Dendritic cell treated with granulocyte-macrophage colony-stimulating factor and Interleukin-4, amounts not matched to agents 40 ng/mL and 50 ng/mL, for 4 days (primary cell): ENCODE measurements at regions not wholly inside any gene's neighbourhood (a gene's known extent, or its start where the extent isn't known, plus 50 kb on each side); places are given as distances from the start of the nearest gene placed in this dataset.

Experiments
- H3K27ac Mint-ChIP-seq: one replicate; pipeline ENCODE4 v1.8.0; 2022; ENCODE audit warnings: mild to moderate bottlenecking, mixed read lengths
- H3K27me3 Mint-ChIP-seq: one replicate; pipeline ENCODE4 v1.8.0; 2022; ENCODE audit warnings: mild to moderate bottlenecking, mixed read lengths
- H3K36me3 Mint-ChIP-seq: one replicate; pipeline ENCODE4 v1.8.0; 2022; ENCODE audit warnings: low read depth, mixed read lengths
- H3K4me1 Mint-ChIP-seq: one replicate; pipeline ENCODE4 v1.8.0; 2022; ENCODE audit warnings: low read depth, mixed read lengths
- H3K4me3 Mint-ChIP-seq: one replicate; pipeline ENCODE4 v1.8.0; 2022; ENCODE audit warnings: mild to moderate bottlenecking, moderate library complexity, mixed read lengths
- H3K9me3 Mint-ChIP-seq: one replicate; pipeline ENCODE4 v1.8.0; 2022; ENCODE audit warnings: mixed read lengths
- intact Hi-C: fragments of 100-400 bp; cut with micrococcal nuclease; formaldehyde crosslinking; loops from one replicate; pipeline ENCODE4 v1.15.0; 2022

GRCh38 chr7:131104596-131105293 lies 222.9 kb upstream of the MKLN1 start:
- Mint-ChIP-seq H3K36me3 (peaks cover 81% of the 10 kb centered on the region), H3K4me1 (peaks cover 62% of the 10 kb centered on the region), H3K27ac (no peak overlapping the region), H3K9me3 (no peaks in the 10 kb centered on the region), H3K4me3 (peak overlapping the region; percentile 70), H3K27me3 (no peaks in the 10 kb centered on the region)
- intact Hi-C loops = loop anchor here (5.0 kb wide), 1 partner anchor 42 kb away; no protein-coding TSS in a partner anchor

DNA sequence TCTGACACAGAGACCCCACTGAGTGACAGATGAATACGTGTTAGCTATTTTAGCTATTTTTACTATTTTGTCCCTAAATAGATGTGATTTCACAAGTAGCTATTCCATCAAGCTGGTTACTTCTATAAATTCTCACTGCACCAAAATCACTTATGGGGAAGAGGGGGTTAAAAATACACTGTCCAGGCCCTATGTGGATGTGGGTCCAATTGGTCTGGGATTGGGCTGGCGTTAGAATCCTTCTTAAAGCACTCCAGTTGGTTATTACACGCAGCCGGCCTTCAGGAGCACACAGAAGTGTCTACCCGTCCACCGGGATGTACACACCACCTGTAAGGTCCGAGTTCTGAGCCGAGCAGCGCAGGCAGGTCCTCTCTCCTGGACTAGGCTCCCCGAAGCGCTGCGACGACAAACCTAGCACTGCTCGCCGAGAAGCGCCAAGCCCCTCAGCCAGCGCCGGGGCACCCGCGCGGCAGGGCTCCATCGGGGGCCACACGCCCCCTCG lies 222.3 kb upstream of the MKLN1 start:
- H3K27ac Mint-ChIP-seq = no peak overlapping the region
- peaks cover 62% of the 10 kb centered on the region for H3K4me1 Mint-ChIP-seq
- H3K4me3 Mint-ChIP-seq = peak overlapping the region; percentile 70
- no peaks in the 10 kb centered on the region for H3K9me3 Mint-ChIP-seq
- no peaks in the 10 kb centered on the region for H3K27me3 Mint-ChIP-seq
- peaks cover 77% of the 10 kb centered on the region for H3K36me3 Mint-ChIP-seq
- intact Hi-C loops = no loop called here

- Mint-ChIP-seq H3K4me1 (peaks cover 63% of the 10 kb centered on the region), H3K4me3 (peak overlapping the region; percentile 85), H3K36me3 (peaks cover 70% of the 10 kb centered on the region), H3K9me3 (no peaks in the 10 kb centered on the region), H3K27me3 (no peaks in the 10 kb centered on the region), H3K27ac (peak overlapping the region; percentile 92)
- intact Hi-C loops = no loop called here
These were observed 221.6 kb upstream of the MKLN1 start for GRCh38 chr7:131105799-131106680.

DNA sequence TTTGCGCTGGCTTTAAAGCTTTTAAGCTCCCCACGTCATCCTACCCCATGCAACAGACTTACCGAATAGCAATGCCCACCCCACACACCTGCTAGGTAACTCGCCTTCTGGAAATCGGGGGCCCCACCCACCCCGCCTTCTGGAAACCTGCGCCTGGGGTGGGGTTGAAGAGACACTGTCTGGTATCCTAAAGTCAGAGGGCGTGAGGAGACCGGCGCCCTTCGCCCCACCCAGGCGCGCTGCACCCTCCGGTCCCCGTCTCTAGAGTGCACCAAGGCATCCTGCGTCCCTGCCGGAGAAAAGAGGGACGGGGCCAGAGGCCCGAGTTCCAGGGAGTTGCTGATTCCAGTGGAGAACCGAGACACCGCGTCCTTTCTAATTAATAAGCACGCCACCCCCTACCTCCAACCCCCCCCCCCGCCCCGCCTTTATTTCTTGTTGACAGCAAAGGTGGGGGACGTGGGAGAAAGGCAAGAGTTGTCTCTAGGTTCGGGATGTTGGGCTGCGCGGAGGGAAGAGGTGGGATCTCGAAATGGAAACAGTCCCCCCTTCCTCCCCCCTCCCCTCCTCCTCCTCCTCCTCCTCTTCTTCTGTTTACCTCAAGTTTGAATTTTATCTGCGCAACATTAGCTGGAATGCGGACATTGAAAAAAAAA lies 220.9 kb upstream of the MKLN1 start:
- Mint-ChIP-seq H3K4me3 (peak overlapping the region; percentile 85), H3K27ac (peak overlapping the region; percentile 92), H3K9me3 (no peaks in the 10 kb centered on the region), H3K27me3 (no peaks in the 10 kb centered on the region), H3K4me1 (peaks cover 66% of the 10 kb centered on the region), H3K36me3 (peaks cover 66% of the 10 kb centered on the region)
- intact Hi-C loops = no loop called here

DNA sequence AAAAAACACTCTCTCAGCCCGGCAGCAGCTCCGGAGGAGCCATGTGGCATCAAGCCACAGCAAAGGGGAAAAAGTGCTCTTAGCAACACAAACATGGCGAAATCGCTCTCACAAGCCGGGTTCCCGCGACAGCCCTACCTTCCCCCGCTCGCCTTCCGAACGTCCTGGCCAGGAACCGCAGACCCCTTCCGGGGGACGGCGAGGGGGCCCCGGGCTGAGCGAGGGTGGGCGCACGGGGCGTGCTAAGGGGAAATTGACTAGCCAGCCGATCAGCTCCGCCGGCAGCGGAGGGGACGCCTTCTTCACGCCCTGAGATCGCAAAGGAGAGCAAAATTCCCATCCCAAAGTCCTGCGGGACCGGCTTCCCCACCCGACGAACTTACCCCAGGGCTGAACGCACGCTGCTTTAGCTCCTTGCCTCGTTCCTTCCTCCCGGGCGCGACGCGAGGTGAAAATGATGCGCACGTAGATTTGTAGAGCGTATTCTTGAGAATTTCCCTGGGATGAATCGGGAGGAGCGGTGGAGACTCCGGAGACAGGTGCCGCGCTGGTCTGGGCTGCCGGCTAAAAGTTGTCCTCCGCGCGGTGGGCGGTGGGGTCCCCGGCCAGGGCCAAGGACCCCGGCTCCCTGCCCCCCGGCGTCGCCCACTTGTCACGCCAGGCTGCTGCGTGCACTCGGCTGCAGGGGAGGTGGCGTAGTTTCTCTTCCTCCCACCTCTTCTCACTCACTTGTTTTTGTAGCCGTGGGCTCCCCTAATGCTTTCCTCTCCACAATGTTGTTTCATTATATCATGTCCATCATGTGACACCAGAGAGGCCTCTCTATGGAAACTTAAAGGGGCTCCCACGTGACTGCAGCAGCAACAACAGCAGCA lies 220.1 kb upstream of the MKLN1 start:
- Mint-ChIP-seq H3K27ac (peak overlapping the region; percentile 92), H3K4me1 (peaks cover 58% of the 10 kb centered on the region)
- intact Hi-C loops = loop anchor here (2.0 kb wide), 1 partner anchor 219 kb away; the partner anchor contains the start of gene MKLN1

GRCh38 chr7:131108212-131108940 lies 219.3 kb upstream of the MKLN1 start:
- Mint-ChIP-seq H3K9me3 (no peaks in the 10 kb centered on the region), H3K27ac (peak overlapping the region; percentile 92), H3K4me3 (peak overlapping the region; percentile 85), H3K27me3 (no peaks in the 10 kb centered on the region), H3K4me1 (peaks cover 56% of the 10 kb centered on the region), H3K36me3 (peaks cover 50% of the 10 kb centered on the region)
- intact Hi-C loops = loop anchor here (2.0 kb wide), 1 partner anchor 218 kb away; the partner anchor contains the start of gene MKLN1

More for the DNA sequence above, 220.1 kb upstream of the MKLN1 start:
- no peaks in the 10 kb centered on the region for H3K27me3 Mint-ChIP-seq
- H3K36me3 Mint-ChIP-seq = peaks cover 58% of the 10 kb centered on the region
- no peaks in the 10 kb centered on the region for H3K9me3 Mint-ChIP-seq
- H3K4me3 Mint-ChIP-seq = peak overlapping the region; percentile 85

GRCh38 chr7:131109011-131109758 lies 218.5 kb upstream of the MKLN1 start:
- H3K4me3 Mint-ChIP-seq = peak overlapping the region; percentile 85
- H3K36me3 Mint-ChIP-seq = peaks cover 42% of the 10 kb centered on the region
- H3K27me3 Mint-ChIP-seq = peaks cover 5% of the 10 kb centered on the region
- no peaks in the 10 kb centered on the region for H3K9me3 Mint-ChIP-seq
- H3K27ac Mint-ChIP-seq = peak overlapping the region; percentile 92
- intact Hi-C loops = loop anchor here (2.0 kb wide), 1 partner anchor 218 kb away; the partner anchor contains the start of gene MKLN1
- peaks cover 51% of the 10 kb centered on the region for H3K4me1 Mint-ChIP-seq

GRCh38 chr7:131109759-131110296 lies 217.8 kb upstream of the MKLN1 start:
- peak overlapping the region; percentile 92 for H3K27ac Mint-ChIP-seq
- peak overlapping the region; percentile 85 for H3K4me3 Mint-ChIP-seq
- peaks cover 51% of the 10 kb centered on the region for H3K4me1 Mint-ChIP-seq
- intact Hi-C loops = loop anchor here (2.0 to 5.0 kb wide), 2 partner anchors 107 to 217 kb away; partner anchors contain the start of gene MKLN1
- no peaks in the 10 kb centered on the region for H3K9me3 Mint-ChIP-seq
- peaks cover 37% of the 10 kb centered on the region for H3K36me3 Mint-ChIP-seq
- peaks cover 9% of the 10 kb centered on the region for H3K27me3 Mint-ChIP-seq

DNA sequence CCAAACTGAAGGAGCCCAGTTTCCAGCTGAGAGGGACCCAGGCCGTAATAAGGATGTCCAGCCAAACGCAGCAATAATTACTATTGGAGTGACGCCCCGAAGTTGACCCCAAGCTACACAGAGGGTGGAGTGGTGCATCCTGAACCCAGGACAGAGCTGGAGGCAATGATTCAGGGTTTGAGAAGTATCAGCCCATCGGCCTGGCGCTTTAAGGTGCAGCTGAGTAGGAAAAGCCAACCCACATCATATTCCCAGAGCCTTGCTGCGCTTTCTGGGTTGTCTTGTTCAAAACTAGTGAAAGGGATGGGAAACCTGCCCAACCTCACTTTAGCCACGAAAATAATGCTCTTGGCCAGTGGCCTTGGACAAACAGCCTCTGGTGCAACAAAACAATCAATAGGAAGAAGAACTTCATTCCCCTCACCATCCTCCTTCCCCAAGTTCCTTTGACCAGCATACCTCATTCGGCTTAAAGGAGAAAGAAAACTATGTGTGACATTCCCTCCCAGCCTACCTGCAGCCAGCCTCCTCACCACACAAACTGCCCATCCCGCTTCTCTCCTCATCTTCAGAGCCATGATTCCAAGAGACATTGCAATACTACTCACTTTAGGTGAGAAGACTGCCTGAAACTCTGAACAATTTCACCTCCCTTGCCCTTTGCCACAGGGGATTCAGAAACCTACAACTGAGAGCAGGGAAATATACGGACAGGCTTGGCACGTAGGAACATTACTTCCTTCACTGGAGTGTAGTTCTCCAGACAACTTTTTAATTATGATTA lies 217.2 kb upstream of the MKLN1 start:
- Mint-ChIP-seq H3K36me3 (peaks cover 32% of the 10 kb centered on the region), H3K27me3 (peaks cover 12% of the 10 kb centered on the region), H3K4me3 (peak overlapping the region; percentile 85), H3K4me1 (peaks cover 51% of the 10 kb centered on the region), H3K9me3 (no peaks in the 10 kb centered on the region), H3K27ac (peak overlapping the region; percentile 92)
- intact Hi-C loops = loop anchor here (5.0 kb wide), 1 partner anchor 107 kb away; no protein-coding TSS in a partner anchor

DNA sequence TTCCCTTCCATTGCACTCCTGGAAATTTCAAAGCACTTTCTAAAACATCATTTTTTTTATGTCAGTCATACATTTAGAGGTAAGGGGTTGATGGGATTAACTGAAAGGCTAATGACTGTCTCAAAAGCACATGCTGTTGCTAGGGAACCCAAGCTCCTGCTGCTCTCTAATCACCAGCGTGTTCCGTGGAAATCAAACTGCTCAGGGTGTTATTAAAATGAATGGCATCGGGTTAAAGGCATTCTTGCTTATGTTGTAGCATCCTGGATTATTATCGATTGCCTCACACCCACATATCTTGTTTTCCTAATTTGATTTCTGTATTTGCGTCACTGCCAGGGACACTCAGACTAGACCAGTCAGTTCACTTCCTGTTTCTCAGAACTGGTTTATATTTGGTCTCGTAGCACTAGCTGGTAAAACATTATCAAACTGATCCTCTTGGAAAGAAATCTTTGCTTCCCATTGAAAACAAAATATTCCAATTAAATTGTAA lies 216.5 kb upstream of the MKLN1 start:
- intact Hi-C loops = loop anchor here (5.0 kb wide), 1 partner anchor 106 kb away; no protein-coding TSS in a partner anchor
- peaks cover 54% of the 10 kb centered on the region for H3K4me1 Mint-ChIP-seq
- peak overlapping the region; percentile 85 for H3K4me3 Mint-ChIP-seq
- no peaks in the 10 kb centered on the region for H3K9me3 Mint-ChIP-seq
- H3K27ac Mint-ChIP-seq = peak overlapping the region; percentile 92
- peaks cover 30% of the 10 kb centered on the region for H3K36me3 Mint-ChIP-seq
- peaks cover 14% of the 10 kb centered on the region for H3K27me3 Mint-ChIP-seq

GRCh38 chr7:131111792-131112191 lies 215.9 kb upstream of the MKLN1 start:
- Mint-ChIP-seq H3K4me3 (no peak overlapping the region), H3K4me1 (peaks cover 54% of the 10 kb centered on the region), H3K9me3 (no peaks in the 10 kb centered on the region), H3K27me3 (peaks cover 14% of the 10 kb centered on the region), H3K36me3 (peaks cover 23% of the 10 kb centered on the region), H3K27ac (peak overlapping the region; percentile 92)
- intact Hi-C loops = loop anchor here (5.0 kb wide), 1 partner anchor 106 kb away; no protein-coding TSS in a partner anchor
